GM12892 (cell line): ENCODE measurements at regions not wholly inside any gene's neighbourhood (a gene's known extent, or its start where the extent isn't known, plus 50 kb on each side); places are given as distances from the start of the nearest gene placed in this dataset.
"Not testable (repeated sequence)": the region's sequence is repeated elsewhere in the genome, so short reads cannot be mapped to it uniquely, and the experiment has no call there.

Experiments used
- DNase-seq: peaks from one replicate; pipeline ENCODE4 v3.0.0; 2011; ENCODE audit not compliant: insufficient read length
- FAIRE-seq: peaks from 2 replicates; lab custom pipeline; 2011; peaks lifted over from hg19 to GRCh38; lab: Jason Lieb, UNC
- POLR2A ChIP-seq: IDR thresholded peaks from 2 replicates; pipeline ENCODE4 v1.6.1; 2011; ENCODE audit warnings: low read depth, low read length, control low read depth
- POLR2AphosphoS5 ChIP-seq: IDR thresholded peaks from 2 replicates; pipeline ENCODE4 v1.6.1; 2011; ENCODE audit warnings: low read depth, low read length, control low read depth
- TAF1 ChIP-seq: IDR thresholded peaks from 2 replicates; pipeline ENCODE4 v1.6.1; 2011; ENCODE audit warnings: low read depth, mild to moderate bottlenecking, control low read depth, low read length, borderline replicate concordance

DNA sequence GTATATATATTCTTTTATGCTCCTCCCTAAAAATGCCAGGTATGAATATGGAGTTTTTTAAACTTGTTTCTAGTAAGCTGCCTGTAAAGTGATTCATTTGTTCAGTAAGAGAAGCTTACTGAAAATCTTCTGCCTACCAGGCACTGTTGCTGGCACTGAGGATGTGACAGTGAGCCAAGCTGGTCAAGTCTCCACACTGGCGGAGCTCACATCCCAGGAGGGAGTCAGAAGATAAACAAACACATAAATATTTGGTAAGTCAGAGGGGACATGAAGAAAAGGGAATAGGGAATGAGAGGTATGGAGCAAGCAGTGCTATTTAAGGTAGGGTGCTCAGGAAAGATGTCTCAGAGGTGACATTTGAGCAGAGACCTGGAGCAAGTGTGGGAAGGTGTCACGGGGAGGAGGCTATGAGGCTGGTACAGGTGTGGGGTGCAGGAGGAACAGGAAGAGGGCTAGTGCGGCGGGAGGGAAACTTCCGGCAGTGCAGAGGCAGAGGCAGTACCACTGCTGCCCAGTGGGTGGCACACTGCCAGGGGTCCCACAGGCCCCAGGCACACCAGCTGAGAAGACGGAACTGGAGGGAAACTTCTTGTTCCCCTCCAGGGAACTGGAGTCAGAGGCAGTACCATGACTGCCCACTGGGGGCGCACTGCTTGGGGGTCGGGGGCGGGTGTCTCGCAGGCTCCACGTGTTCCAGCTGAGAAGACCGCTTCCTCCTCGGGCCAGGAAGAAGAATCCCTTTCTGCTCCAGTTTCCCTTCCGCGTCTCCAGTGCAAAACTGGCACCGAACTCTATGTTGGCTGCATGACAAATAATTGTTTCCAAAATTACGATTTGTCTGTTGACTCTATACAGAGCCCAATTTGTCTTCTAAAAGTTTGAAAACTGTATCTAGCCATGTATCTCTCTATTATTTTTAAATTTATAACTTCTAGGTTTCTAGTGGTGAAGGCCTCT is 161.0 kb downstream of the TEX36 start:
- FAIRE-seq (no peak), DNase-seq (peak; percentile 16)
- TF ChIP-seq POLR2A (no peak), POLR2AphosphoS5 (no peak), TAF1 (no peak)

DNA sequence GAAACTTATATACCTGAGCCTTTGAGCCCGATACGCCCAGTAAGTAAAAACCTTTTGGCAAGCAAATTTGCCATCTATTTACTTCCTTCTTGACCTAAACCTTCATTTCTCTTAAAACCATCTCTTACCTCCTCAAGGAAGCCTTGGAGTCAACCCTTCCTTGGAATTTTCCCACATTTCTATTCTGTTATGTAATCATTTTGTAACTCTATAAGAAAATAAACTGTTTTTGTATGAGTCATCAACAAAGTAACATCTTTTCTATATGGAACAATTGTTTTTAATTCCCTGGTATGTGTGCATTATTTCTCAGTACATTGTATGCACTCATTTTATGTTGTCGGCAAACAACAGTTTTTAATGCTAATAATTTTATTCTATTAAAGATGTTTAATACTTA is 162.0 kb downstream of the TEX36 start:
- no peak for FAIRE-seq
- TF ChIP-seq POLR2A (no peak), TAF1 (no peak), POLR2AphosphoS5 (no peak)

DNA sequence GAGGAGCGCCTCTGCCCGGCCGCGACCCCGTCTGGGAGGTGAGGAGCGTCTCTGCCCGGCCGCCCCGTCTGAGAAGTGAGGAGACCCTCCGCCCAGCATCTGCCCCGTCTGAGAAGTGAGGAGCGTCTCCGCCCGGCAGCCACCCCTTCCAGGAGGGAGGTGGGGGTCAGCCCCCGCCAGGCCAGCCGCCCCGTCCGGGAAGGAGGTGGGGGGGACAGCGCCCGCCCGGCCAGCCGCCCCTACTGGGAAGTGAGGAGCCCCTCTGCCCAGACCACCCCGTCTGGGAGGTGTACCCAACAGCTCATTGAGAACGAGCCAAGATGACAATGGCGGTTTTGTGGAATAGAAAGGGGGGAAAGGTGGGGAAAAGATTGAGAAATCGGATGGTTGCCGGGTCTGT is 164.6 kb downstream of the TEX36 start:
- not testable (repeated sequence) for DNase-seq, FAIRE-seq

More for the DNA sequence above, 162.0 kb downstream of the TEX36 start:
- DNase-seq = no peak

DNA sequence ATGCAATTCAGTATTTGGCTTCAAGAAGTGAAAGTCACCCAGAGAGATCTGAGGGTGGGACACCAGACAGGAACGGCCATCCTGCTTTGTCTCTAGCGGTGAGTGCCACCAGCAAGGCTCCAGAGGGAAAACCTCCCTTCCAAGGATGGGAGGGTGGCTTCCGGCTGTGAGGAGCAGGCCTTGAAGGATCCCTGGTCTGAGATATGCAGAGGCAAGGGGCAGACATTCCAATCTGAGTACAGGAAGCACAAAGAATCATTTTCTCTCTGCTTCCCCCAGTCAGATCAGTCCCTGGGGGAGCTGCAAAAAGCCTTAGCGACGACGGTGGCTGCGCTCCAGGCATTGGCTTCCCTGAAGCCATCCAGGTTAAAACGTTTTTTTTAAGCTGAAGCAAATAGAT is 167.4 kb downstream of the TEX36 start:
- DNase-seq = no peak
- FAIRE-seq = no peak
- no peak for TF ChIP-seq POLR2A

GRCh38 chr10:125514206-125515162 is 168.5 kb downstream of the TEX36 start:
- FAIRE-seq (no peak), DNase-seq (no peak)
- no peak for TF ChIP-seq POLR2AphosphoS5
- no peak for TF ChIP-seq TAF1
- TF ChIP-seq POLR2A = no peak

DNA sequence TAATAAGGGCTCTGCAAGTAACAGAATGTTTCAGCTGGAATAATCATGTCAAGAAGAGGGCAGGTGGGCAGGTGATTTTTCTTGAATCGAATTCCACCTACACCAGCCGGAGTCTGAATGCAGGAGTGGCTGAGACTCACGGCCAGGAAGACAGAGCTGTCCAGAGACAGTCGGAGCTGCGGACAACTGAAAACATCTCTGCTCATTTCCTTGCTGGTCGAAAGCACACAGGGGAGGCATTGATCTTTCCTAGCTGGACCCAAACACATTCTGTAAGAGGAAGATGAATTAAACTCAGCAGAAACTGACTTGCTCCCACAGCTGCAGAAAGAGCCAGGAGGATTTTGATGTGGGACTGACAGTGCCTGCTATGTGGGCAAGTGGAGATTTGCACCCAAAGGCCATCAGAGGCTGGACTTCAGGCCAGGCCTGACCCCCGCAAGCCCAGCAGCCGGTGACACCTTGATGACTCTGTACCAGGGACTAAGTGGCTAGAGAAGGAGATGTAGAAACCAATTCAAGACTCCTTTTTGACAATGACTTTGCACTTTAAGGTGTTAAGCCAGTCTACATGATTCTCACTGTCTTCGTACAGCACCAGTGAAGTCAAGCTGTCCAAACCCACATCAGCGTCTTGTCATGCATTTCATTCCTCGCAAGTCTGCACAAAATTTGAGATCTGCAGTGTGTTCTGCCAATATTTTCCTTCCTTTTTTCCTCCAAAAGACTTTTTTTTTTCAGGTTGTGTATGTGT is 169.4 kb downstream of the TEX36 start:
- no peak for DNase-seq
- FAIRE-seq = no peak
- TF ChIP-seq TAF1 (no peak), POLR2AphosphoS5 (no peak), POLR2A (no peak)

GRCh38 chr10:125510998-125511397 is 172.0 kb downstream of the TEX36 start:
- DNase-seq = no peak
- no peak for FAIRE-seq
- no peak for TF ChIP-seq TAF1
- no peak for TF ChIP-seq POLR2AphosphoS5
- TF ChIP-seq POLR2A = no peak

- TF ChIP-seq POLR2A (no peak), TAF1 (no peak)
- DNase-seq (no peak), FAIRE-seq (no peak)
These were observed 177.3 kb downstream of the TEX36 start for GRCh38 chr10:125505648-125506047.

- FAIRE-seq = no peak
These were observed 180.7 kb downstream of the TEX36 start for GRCh38 chr10:125502276-125502675.

GRCh38 chr10:125495386-125495785 is 187.6 kb downstream of the TEX36 start:
- TF ChIP-seq POLR2A (no peak), POLR2AphosphoS5 (no peak)
- FAIRE-seq = no peak
- DNase-seq = no peak

More at GRCh38 chr10:125502276-125502675, 180.7 kb downstream of the TEX36 start:
- no peak for TF ChIP-seq POLR2A
- no peak for TF ChIP-seq POLR2AphosphoS5
- TF ChIP-seq TAF1 = no peak
- DNase-seq = no peak

DNA sequence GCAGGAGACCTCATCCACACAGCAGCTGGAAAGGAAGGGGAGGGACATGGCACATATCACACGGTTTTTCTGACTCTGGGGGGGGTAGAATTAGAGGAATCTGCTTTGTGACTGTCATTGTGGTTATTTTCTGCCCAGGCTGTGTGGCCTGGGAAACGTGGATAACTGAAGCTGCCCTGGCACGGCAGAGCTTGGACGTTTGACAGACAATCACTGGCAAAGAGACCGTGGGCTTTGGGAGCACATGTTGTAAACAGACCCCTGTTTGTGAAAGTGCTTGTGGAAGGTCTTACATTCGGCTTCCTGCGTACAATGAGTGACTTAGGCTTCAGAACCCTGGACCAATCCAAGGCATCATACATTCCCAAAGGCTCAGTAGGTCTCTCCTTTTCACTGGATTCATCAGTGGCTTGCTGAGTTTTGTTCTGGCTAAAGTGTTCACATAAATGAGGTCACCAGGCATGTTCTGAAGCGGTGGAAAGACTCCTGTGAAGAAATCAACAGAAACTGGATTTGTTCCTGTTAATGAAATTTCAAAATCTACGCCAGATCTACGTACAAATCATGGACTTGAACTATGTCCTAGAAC is 188.2 kb downstream of the TEX36 start:
- TF ChIP-seq TAF1 (no peak), POLR2A (no peak), POLR2AphosphoS5 (no peak)

More for the DNA sequence above, 188.2 kb downstream of the TEX36 start:
- FAIRE-seq (no peak), DNase-seq (no peak)
